Gastroesophageal sphincter (tissue), 4 donors: ENCODE measurements at regions not wholly inside any gene's neighbourhood (a gene's known extent, or its start where the extent isn't known, plus 50 kb on each side); places are given as distances from the start of the nearest gene placed in this dataset.

Experiments used
- ATAC-seq: fragments of 150-250 bp; one replicate; pipeline ENCODE4 v1.9.1; 2016; ENCODE audit warnings: mild to moderate bottlenecking, moderate library complexity
- H3K27ac ChIP-seq, 4 donors: fragments of 200-600 bp; sonication (generic) in 3 of 4; 1 replicate in 3 of 4; 2 replicates in 1 of 4; pipeline ENCODE4 v1.5.1; 2016 to 2019
- H3K27me3 ChIP-seq: fragments of 200-600 bp; sonication (generic); one replicate; pipeline ENCODE4 v1.5.1; 2019
- H3K36me3 ChIP-seq, 2 donors: fragments of 200-600 bp; sonication (generic); one replicate each; pipeline ENCODE4 v1.5.1; 2019; ENCODE audit warnings: control low read depth in 1 of 2
- H3K4me1 ChIP-seq, 3 donors: fragments of 200-600 bp; sonication (generic); 1 replicate in 2 of 3; 2 replicates in 1 of 3; pipeline ENCODE4 v1.5.1; 2016 to 2019; ENCODE audit warnings: control low read depth in 2 of 3
- H3K4me3 ChIP-seq, 2 donors: fragments of 200-600 bp; sonication (generic); one replicate each; pipeline ENCODE4 v1.5.1; 2019; ENCODE audit warnings: mild to moderate bottlenecking in 1 of 2, moderate library complexity in 1 of 2
- H3K9me3 ChIP-seq, 3 donors: fragments of 200-600 bp; sonication (generic); one replicate each; pipeline ENCODE4 v1.5.1; 2017 to 2019; ENCODE audit warnings: control low read depth in 2 of 3
- CTCF ChIP-seq, 4 experiments: fragments of 200-600 bp in 2 of 4; fragments of 450-650 bp in 2 of 4; sonication (generic) in 1 of 4; IDR thresholded peaks; one replicate each; pipeline ENCODE4 v1.5.1; 2017 to 2019; ENCODE audit warnings: antibody characterized with exemption in 4 of 4, mild to moderate bottlenecking in 2 of 4, moderate library complexity in 2 of 4
- EP300 ChIP-seq: sonication (generic); formaldehyde crosslinking; IDR thresholded peaks from one replicate; pipeline ENCODE4 v1.6.1; 2017; ENCODE audit warnings: antibody characterized with exemption, mild to moderate bottlenecking
- POLR2A ChIP-seq, 2 donors: fragments of 450-650 bp; IDR thresholded peaks; one replicate each; pipeline ENCODE4 v1.6.1; 2017; ENCODE audit warnings: antibody characterized with exemption in 2 of 2, mild to moderate bottlenecking in 2 of 2, moderate library complexity in 1 of 2
- POLR2AphosphoS5 ChIP-seq: sonication (generic); formaldehyde crosslinking; IDR thresholded peaks from one replicate; pipeline ENCODE4 v1.6.1; 2017; ENCODE audit warnings: antibody characterized with exemption
- WGBS, 2 donors: methylation state at CpG; one replicate each; pipeline ENCODE4 v1.1.5; 2018; ENCODE audit warnings: low coverage in 1 of 2; 5-methylcytosine and 5-hydroxymethylcytosine counted together

GRCh38 chr16:52837251-52837650 is 215.4 kb downstream of the CHD9NB start:
- Histone ChIP-seq H3K9me3 (no peaks in the 10 kb centered on the region), H3K36me3 (no peaks in the 10 kb centered on the region), H3K27me3 (no peaks in the 10 kb centered on the region), H3K27ac (no peak overlapping the region), H3K4me3 (no peak overlapping the region), H3K4me1 (no peaks in the 10 kb centered on the region)
- TF ChIP-seq CTCF (IDR thresholded peaks at IDR 0.05) (no peak), EP300 (no peak), POLR2A (IDR thresholded peaks at IDR 0.05) (no peak), POLR2AphosphoS5 (no peak)
- 29 to 50% methylated on average over 3 of the region's 3 CpGs for WGBS, 2 donors
- ATAC-seq: no peak

GRCh38 chr16:52834736-52835465 is 217.8 kb downstream of the CHD9NB start:
- no peaks in the 10 kb centered on the region for H3K36me3 ChIP-seq
- H3K9me3 ChIP-seq: no peaks in the 10 kb centered on the region
- no peak overlapping the region for H3K27ac ChIP-seq
- TF ChIP-seq EP300 (no peak), CTCF (IDR thresholded peaks at IDR 0.05) (no peak), POLR2AphosphoS5 (no peak), POLR2A (IDR thresholded peaks at IDR 0.05) (no peak)
- H3K4me1 ChIP-seq: no peaks in the 10 kb centered on the region
- ATAC-seq: no peak
- H3K27me3 ChIP-seq: no peaks in the 10 kb centered on the region
- WGBS, 2 donors: 52 to 56% methylated on average over 4 to 5 of the region's 5 CpGs
- H3K4me3 ChIP-seq: no peak overlapping the region

GRCh38 chr16:52832771-52833170 is 219.9 kb downstream of the CHD9NB start:
- no peak overlapping the region for H3K27ac ChIP-seq
- 3 to 17% methylated on average over 2 of the region's 2 CpGs for WGBS, 2 donors
- H3K27me3 ChIP-seq: no peaks in the 10 kb centered on the region
- H3K4me1 ChIP-seq: no peaks in the 10 kb centered on the region
- H3K4me3 ChIP-seq: no peak overlapping the region
- ATAC-seq: no peak
- TF ChIP-seq POLR2AphosphoS5: no peak
- TF ChIP-seq EP300: no peak
- no peak for TF ChIP-seq POLR2A (IDR thresholded peaks at IDR 0.05)
- no peaks in the 10 kb centered on the region for H3K36me3 ChIP-seq
- no peaks in the 10 kb centered on the region for H3K9me3 ChIP-seq

- no peak for ATAC-seq
- Histone ChIP-seq H3K27ac (no peak overlapping the region), H3K9me3 (no peaks in the 10 kb centered on the region), H3K4me1 (no peaks in the 10 kb centered on the region), H3K4me3 (no peak overlapping the region), H3K27me3 (no peaks in the 10 kb centered on the region), H3K36me3 (no peaks in the 10 kb centered on the region)
- TF ChIP-seq EP300 (no peak), POLR2A (IDR thresholded peaks at IDR 0.05) (no peak), CTCF (IDR thresholded peaks at IDR 0.05) (no peak), POLR2AphosphoS5 (no peak)
- WGBS, 2 donors: 61 to 66% methylated on average over 4 of the region's 4 CpGs
Measured at GRCh38 chr16:52827456-52827855, 225.2 kb downstream of the CHD9NB start.

GRCh38 chr16:52825892-52826291 is 226.8 kb downstream of the CHD9NB start:
- Histone ChIP-seq H3K27me3 (no peaks in the 10 kb centered on the region), H3K36me3 (no peaks in the 10 kb centered on the region)
- 65 to 70% methylated on average over 4 to 5 of the region's 5 CpGs for WGBS, 2 donors

More at GRCh38 chr16:52825892-52826291, 226.8 kb downstream of the CHD9NB start:
- TF ChIP-seq CTCF (IDR thresholded peaks at IDR 0.05) (no peak), EP300 (no peak), POLR2AphosphoS5 (no peak), POLR2A (IDR thresholded peaks at IDR 0.05) (no peak)
- Histone ChIP-seq H3K9me3 (no peaks in the 10 kb centered on the region), H3K4me1 (no peaks in the 10 kb centered on the region), H3K27ac (no peak overlapping the region), H3K4me3 (no peak overlapping the region)
- no peak for ATAC-seq
